Skeletal muscle cell (primary cell): ENCODE measurements at regions not wholly inside any gene's neighbourhood (a gene's known extent, or its start where the extent isn't known, plus 50 kb on each side); places are given as distances from the start of the nearest gene placed in this dataset.
"Not testable (repeated sequence)": the region's sequence is repeated elsewhere in the genome, so short reads cannot be mapped to it uniquely, and the experiment has no call there.

Source experiments
- DNase-seq: peaks from one replicate; pipeline ENCODE4 v3.0.0-alpha.2; 2010; ENCODE audit warnings: low read depth
- H3K4me3 ChIP-seq: 2 replicates; pipeline ENCODE4 v1.5.1; 2011; ENCODE audit warnings: low read depth, mild to moderate bottlenecking, control low read depth, low read length, moderate library complexity

DNA sequence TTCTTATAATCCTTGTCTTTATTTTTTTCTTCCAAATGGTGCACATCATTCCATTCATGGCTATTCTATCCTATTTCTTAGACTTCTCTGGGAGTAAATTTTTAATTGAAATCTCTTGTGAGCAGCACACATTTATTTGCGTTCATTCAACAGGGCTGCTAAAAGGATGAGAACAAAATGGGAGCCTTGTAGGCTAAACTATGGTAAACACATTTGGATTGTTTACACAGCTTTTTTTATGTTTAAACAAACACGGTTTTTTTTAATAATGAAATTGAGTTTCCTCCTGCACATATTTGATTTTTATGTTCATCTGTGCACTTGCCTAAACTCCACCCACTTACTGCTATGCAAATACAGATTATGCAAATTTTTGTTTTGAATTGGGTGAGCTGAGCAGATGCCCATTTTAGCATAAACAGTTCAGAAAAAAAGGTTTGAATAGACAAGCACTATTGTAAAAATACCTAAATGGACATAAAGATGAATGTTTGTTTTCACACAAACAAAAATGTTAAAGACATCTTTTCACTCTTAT, 92.0 kb downstream of the OLIG3 start:
- H3K4me3 ChIP-seq = no peak overlapping the region
- DNase-seq = no peak

DNA sequence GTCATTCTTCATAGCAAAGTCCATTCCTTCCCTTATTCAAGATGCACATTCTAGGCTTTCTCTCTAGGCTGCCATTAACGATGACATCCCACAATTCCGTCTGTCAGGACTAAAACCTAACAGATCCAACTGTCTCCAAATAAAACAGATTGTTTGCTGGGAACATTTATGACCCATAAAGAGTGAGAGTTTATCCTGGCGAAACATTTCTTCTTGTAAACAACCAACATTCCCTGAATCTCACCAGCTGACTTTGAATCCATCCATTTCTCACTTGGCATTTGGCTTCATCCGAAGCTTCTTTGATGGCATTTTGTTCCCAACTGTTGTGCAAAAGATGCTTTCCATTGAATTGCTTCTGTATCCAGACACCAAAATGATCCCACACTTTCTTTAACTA, 93.1 kb downstream of the OLIG3 start:
- no peak overlapping the region for H3K4me3 ChIP-seq
- no peak for DNase-seq

DNA sequence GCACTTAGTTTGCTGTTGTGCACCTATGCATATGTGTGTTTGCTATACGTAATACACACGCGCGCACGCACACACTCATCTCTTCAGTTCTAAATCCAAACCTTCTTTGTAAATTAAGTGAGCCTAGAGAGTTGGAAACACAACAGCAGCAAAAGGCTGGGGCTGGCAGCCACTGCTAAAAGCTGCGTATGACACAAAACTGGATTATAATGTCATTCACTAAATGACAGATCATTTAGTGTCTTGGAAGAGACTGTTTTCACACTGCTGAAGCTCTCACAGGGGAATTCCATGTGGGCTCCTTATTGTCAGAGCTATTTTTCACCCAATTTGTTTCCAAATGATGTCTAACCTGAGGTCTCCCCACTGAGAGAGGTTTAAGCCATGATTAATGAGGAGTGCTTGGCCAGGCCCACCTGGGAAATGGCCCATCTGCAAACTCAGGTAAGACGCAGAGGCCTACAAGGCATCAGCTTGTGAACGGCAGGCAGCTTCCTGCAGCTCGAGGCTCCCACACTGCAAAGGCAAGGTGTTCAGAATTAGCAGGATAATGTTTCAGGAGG, 94.2 kb downstream of the OLIG3 start:
- H3K4me3 ChIP-seq = no peak overlapping the region
- no peak for DNase-seq

DNA sequence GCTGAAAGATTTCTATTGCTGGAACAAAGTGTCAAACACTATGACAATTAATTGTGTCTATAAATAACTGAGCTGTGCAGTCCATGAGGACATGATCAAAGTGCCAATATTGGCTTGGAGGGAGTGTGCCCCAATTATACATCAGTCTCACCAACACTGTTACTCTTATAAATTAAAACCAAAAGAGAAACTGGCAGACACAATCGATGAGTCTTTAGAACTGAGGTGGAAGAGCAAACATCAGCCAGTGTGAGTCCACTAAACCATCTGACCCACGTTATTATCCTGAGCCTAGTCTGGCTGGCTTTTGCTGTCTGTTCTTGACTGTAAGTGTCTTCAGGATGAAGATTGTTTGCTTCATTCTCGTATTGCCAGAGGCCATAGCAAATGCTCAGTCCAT, 98.9 kb downstream of the OLIG3 start:
- no peak for DNase-seq
- H3K4me3 ChIP-seq = no peak overlapping the region

DNA sequence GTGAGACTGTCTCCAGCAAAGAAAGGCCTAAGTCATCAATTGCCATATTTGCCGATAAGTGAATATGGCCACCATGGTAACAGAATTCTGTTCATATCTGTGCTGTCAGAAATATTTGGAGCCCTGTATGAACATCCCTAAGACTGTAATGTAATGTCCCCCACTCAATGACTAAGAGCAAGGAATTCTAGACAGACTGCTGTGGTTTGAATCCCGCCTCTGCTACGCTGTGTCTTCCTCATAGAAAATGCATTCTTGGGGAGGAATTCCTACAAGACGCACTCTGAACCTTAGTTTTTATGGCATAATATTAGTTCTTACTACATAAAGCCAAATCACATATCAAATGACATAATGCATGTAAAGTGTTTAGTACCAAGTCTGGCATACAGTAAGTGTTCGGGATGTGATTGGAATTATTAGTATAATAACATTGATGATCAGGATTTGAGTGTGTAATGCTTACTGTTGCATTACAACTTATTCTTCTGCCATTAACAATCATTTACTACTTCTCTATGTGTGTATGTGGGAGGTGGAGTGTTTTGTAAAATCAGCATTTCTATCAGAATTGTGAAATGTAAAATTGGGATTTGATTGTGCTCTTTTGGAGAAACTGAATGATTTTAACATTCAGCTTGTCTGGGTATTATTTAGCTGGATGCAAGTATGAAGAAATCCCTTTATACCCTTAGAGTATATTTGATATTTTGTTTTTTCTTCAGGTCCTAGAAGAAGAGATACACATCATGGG, 103.0 kb downstream of the OLIG3 start:
- DNase-seq = no peak

DNA sequence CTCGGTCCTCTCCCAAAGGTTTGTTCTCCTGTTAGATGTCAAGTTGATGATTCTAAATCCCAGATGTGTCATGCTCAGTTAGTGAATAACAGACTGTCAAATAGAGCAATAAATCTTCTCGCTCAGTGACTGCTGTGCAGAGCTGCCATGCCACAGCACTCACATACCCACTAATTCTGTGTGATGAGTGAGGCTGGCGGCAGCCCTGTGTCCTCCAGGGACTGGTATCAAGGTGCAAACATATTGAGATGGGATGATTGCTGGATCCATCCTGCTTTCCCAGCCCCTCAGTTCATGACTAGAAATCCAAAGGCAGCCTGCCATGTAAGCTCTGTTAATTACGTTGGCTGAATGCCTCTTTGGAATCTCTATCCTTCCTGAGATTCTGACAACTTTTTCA, 103.9 kb downstream of the OLIG3 start:
- DNase-seq = no peak
- H3K4me3 ChIP-seq = no peak overlapping the region

More for the DNA sequence above, 103.0 kb downstream of the OLIG3 start:
- no peak overlapping the region for H3K4me3 ChIP-seq

DNA sequence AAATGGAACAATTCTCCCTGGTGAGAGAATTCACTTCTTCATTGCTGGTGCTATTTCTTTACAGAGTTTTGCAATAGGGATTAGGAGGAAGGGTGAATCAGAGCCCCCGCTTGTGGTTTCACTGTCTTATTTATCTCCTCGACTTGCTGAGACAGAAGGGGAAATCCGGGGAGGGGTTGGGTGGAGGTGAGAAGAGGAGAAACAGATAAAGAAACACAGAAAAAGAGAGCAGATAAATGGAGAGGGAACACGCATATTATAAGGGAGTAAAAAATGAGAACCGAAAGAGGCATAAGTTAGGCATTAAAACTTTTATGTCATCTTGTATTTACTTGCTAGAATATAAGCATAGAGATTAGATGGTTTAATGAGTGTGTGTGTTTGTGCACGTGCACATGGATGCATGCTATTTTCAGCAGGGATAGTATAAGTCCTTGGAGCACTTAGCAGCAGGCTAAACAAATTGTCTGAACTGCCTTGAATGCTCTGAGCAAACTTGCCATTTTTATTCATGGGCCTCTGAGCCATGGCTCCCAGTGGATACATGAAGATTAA, 105.0 kb downstream of the OLIG3 start:
- no peak overlapping the region for H3K4me3 ChIP-seq
- peak; percentile 13 for DNase-seq

DNA sequence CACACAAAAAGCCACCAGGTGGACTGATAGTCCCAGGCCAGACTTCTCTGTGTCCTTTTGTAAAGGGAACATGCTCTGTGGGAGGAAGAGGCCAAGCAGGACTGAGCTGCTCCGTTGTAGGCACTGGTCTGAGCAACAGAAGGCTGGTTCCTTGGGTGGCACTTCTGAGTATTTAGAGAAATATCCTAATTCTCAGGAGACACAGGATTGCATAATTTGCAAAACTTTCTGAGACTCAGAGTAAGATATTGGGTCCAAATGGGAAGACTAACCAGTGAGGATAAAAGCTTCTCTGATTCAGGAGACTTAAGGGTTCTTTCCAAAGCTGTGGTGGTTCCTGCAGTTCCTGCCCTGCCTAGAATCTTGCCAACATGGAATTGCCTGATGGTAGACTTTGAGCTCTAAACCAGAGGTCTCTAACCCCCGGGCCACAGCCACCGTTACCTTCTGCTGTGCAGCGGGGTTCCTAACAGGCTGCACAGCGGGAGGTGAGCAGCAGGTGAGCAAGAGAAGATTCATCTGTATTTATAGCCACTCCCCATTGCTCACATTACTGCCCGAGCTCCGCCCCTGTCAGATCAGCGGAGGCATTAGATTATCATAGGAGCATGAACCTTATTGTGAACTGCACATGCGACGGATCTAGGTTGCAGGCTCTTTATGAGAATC, 107.0 kb downstream of the OLIG3 start:
- no peak overlapping the region for H3K4me3 ChIP-seq
- no peak for DNase-seq

DNA sequence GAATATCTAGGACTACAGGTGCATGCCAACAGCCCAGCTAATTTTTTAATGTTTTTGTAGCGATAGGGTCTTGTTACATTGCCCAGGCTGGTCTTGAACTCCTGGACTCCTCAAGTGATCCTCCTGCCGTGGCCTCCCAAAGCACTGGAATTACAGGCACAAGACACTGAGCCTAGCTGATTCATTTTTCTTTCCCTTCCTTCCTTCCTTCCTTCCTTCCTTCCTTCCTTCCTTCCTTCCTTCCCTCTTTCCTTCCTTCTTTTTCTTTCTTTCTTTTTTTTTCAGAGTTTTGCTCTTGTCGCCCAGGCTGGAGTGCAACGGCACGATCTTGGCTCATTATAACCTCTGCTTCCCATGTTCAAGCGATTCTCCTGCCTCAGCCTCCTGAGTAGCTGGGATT, 110.9 kb downstream of the OLIG3 start:
- H3K4me3 ChIP-seq, DNase-seq: not testable (repeated sequence)

DNA sequence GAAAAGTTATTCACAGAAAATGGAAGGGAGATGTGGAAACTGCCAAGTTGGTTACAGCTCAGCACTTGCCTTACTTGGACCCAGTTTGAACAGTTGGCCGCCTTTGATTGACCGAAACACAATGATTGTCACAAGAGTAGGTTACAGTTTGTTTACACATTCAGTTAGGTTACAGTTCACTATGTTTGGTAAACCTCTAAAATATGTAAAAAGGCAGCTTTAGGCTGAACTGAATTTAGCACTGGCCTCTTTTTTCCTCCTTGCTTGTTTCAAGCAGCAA, 116.2 kb downstream of the OLIG3 start:
- no peak for DNase-seq
- no peak overlapping the region for H3K4me3 ChIP-seq

DNA sequence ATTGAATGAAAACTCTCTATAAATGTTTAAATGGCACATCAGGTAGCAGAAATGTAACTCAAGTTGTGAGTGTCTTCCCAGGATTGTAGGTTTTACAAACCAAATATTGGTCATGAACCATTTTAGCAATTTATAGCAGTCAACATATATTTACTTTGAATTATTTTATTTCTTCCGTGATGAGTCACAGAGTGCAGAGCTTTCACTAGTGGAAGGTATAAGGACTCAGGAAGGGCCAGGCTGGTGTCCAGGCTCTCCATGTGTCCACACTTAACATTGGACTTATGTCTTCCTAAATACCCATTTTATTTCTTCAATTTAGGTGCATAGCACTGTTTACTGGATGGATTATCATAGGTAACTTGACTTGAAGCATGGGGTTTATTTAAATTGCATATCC, 120.9 kb downstream of the OLIG3 start:
- DNase-seq = no peak
- H3K4me3 ChIP-seq = no peak overlapping the region

DNA sequence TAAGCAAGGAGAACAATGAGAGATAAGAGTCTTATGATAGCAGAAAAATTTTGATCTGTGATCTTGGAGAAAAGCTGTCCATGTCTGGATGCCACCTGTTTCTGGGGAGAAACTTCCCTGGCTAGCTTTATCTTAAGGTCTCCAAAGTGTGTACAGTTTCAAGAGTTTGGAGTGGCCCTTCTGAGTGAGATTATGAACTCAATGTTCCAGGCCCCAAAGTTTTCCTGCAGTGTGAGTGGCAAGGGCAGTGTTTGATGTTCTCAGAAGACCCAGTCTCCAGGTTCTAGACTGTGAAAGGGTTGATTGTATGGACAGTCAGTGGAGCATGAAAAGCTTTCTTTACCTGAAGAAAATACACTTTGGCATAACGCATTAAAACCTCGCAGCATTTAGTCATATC, 121.7 kb downstream of the OLIG3 start:
- H3K4me3 ChIP-seq = no peak overlapping the region
- no peak for DNase-seq

DNA sequence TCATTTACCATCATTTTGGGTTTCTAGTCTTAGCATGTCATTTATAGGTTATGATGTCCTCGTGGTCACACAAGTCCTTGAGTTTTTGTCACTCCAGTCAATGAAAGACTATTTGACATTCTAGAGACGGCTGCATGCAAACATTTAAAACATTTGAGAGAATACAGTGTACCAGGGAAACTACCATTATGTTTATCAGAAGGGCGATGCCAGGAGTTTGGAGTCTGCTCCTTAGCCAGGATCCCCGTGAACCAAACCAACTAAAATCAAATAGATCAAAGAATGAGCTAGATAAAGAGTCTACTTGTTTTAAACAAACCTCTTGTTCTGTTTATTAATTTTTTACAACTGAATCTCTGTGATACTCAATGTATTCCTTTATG, 122.6 kb downstream of the OLIG3 start:
- DNase-seq = no peak
- no peak overlapping the region for H3K4me3 ChIP-seq

DNA sequence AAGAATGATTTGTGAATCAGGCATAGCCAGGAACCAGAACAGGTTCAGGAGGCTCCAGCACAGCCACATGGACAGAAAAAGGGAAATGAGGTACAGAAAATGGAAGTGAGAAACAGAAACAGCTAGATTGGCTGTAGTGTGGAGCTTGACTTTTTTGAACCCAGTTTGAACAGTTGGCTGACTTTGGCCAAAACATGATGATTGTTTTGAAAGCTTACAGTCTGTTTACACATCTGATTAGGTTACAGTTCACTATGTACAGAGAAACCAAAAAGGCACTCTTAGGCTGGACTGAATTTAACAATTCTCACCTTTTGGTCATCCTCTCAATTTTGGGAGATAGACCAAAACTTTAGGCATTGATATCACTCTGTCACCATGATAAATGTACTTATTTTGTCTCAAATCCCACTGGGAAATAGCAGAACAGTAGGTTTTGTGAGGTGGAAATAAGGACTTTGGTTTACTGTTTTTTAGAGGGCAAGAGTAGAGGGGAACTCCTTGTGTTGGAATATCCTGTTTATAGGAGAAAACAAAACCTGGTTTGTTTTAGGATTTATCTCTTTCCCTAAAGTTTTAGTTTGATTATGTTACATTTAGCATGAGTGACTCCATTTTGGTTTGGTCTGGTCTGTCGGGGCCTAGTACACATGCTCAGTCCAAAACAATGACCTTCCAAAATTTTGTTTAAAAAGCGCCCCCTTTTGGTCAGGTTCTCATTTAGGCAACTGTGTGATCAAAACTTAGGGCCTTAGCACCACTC, 123.1 kb downstream of the OLIG3 start:
- H3K4me3 ChIP-seq = no peak overlapping the region
- no peak for DNase-seq

DNA sequence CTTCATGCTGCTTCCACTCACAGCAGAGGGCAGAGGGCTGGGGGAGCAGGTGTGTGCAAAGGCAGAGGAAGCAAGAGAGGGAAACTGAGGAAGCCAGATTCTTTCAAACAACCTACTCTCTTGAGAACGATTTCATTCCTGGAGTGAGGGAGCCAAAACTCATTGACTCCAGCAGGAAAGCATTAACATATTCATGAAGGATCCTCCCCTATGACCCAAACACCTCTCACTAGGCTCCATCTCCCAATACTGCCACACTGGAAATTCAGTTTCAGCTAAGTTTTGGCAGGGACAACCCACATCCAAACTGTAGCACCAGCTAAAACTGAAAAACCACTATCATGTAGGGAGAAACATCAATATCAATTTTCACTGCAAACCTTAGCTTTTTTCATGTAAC, 125.1 kb downstream of the OLIG3 start:
- H3K4me3 ChIP-seq = no peak overlapping the region
- DNase-seq = no peak

DNA sequence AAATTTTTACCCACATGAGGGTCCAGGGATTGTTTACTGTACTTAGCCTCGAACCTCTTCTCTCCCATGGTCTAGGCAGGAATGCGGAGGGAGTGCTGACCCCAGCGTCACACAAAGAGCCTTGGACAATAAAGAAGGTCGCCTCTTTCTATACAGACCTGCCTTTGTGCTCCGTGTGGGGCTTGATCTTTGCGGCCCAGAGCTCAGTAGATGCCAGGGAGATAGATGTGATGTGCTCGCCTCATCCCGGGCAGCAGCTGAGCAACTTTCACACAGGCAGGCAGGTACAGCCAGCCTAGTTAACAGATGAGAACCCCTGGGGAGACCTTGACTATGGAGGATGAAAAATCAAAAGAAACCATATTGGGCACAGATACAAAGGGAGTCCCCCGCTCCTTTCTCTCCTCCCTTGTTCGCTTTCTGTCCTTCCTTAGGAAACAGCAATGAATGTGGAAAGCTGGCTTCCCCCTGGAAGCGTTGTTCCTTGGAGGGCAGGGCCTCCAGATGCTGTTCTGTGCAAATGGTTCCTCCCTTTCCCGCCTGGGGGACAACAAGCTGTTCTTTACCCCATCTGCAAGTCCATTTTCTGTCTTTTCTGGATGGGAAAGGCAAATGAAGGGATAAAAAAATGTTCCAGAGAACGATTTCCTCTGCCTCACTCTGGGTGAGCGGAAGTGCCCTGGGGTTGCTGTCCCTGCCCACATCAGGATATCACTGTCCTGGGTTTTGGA, 128.3 kb downstream of the OLIG3 start:
- DNase-seq = no peak
- H3K4me3 ChIP-seq = no peak overlapping the region

DNA sequence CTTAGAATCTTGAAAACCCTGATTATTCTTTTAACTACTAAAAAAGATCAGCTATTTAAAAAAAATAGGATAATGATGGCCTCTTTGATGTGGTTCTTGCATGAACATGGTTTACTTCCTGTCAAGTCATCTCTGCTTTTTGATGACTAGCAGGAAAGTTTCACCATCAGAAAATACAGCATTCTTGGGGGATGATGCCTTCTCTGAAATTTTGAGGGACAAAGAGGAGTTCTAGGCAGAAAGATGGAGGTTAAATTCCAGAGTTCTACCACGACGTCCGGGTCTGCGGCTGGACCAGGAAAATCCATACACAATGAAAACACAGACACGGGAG, 130.4 kb downstream of the OLIG3 start:
- no peak for DNase-seq
- no peak overlapping the region for H3K4me3 ChIP-seq

DNA sequence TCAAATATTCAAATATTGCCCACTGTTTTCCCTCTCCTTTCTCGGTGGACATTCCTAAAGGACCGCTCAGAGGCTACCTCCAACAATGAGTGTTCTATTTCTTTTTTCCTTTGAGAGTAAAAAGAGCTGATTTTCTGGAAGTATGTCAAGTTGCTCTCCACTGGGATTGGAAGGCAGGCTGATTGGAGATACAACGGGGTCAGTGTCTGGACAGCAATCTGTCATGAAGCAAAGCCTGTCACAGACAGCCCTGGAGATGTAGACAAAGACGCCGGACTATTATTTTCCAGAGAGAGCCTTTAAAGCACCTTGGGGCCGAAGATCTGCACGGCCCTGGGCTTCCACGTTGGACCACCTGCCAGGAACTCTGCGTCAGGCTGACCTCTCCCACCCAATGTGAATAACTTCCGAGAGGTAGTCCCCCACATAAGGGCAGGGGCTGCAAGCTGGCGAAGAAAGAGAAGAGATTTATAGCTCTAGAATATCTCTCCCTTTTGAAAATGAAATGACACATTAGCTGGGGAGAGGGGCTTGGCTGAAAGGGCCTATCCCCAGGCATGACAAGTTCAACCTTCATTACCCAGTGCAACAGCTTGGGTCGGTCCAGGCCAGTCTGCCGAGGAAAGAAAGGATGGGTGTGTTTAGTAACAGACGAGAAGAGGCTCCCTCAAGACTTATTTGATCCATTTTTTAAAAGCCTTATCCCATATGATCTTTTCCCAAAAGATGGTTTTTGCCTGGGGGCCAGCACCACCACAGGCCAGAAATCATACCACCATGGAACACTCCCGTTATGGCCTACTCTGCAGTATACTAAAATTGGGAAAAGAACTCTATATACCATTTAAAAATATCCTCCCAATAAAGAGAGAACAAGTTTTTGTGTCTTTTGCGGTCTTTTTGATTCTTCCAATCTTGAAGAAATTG, 131.1 kb downstream of the OLIG3 start:
- H3K4me3 ChIP-seq = no peak overlapping the region
- no peak for DNase-seq

DNA sequence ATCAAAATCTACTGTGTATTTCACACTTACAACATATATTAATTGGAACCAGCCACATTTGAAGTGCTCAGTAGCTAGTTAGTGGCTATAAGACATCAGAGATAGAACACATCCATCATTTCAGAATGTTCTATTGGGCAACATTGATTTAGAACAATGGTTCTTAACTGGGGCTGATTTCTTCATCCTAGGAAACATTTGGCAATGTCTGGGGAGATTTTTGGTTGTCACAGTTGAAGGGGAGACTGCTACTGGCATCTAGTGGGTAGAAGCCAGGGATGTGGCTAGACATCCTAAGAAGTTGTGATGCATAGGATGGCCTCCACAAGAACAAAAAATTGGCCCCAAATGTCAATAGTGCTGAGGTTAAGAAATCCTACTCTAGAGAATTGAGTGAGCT, 132.5 kb downstream of the OLIG3 start:
- no peak for DNase-seq
- H3K4me3 ChIP-seq = no peak overlapping the region
